ENCODE measurements at regions not wholly inside any gene's neighbourhood (a gene's known extent, or its start where the extent isn't known, plus 50 kb on each side); places are given as distances from the start of the nearest gene placed in this dataset.

GRCh38 chr10:130802301-130802700 lies 509.2 kb downstream of the TCERG1L start:
- H3K27ac ChIP-seq (ENCODE audit: low read depth, low read length): no peak overlapping the region
- H3K4me1 ChIP-seq (ENCODE audit: control insufficient read depth, insufficient read depth, low read length): no peaks in the 10 kb centered on the region
- no peaks in the 10 kb centered on the region for H3K36me3 ChIP-seq (ENCODE audit: control insufficient read depth, insufficient read depth, low read length)
- no peaks in the 10 kb centered on the region for H3K9me3 ChIP-seq (ENCODE audit: control insufficient read depth, insufficient read depth, low read length)
- H3K27me3 ChIP-seq (ENCODE audit: control insufficient read depth, insufficient read depth, low read length): no peaks in the 10 kb centered on the region
- H3K9ac ChIP-seq (ENCODE audit: low read depth, low read length): no peak overlapping the region
- H3K4me3 ChIP-seq (ENCODE audit: low read depth, low read length): no peak overlapping the region

GRCh38 chr10:130804281-130804680 lies 507.2 kb downstream of the TCERG1L start:
- Histone ChIP-seq H3K27me3 (ENCODE audit: control insufficient read depth, insufficient read depth, low read length) (no peaks in the 10 kb centered on the region), H3K9me3 (ENCODE audit: control insufficient read depth, insufficient read depth, low read length) (no peaks in the 10 kb centered on the region), H3K9ac (ENCODE audit: low read depth, low read length) (no peak overlapping the region), H3K4me1 (ENCODE audit: control insufficient read depth, insufficient read depth, low read length) (no peaks in the 10 kb centered on the region), H3K36me3 (ENCODE audit: control insufficient read depth, insufficient read depth, low read length) (no peaks in the 10 kb centered on the region), H3K4me3 (ENCODE audit: low read depth, low read length) (no peak overlapping the region), H3K27ac (ENCODE audit: low read depth, low read length) (no peak overlapping the region)

- no peak overlapping the region for H3K4me3 ChIP-seq (ENCODE audit: low read depth, low read length)
- H3K36me3 ChIP-seq (ENCODE audit: control insufficient read depth, insufficient read depth, low read length): no peaks in the 10 kb centered on the region
- H3K9ac ChIP-seq (ENCODE audit: low read depth, low read length): no peak overlapping the region
- H3K27ac ChIP-seq (ENCODE audit: low read depth, low read length): no peak overlapping the region
- H3K27me3 ChIP-seq (ENCODE audit: control insufficient read depth, insufficient read depth, low read length): no peaks in the 10 kb centered on the region
- peaks cover 3% of the 10 kb centered on the region; the same call in 1 of the 2 replicates for H3K4me1 ChIP-seq (ENCODE audit: control insufficient read depth, insufficient read depth, low read length)
- H3K9me3 ChIP-seq (ENCODE audit: control insufficient read depth, insufficient read depth, low read length): no peaks in the 10 kb centered on the region
Observed at GRCh38 chr10:130804778-130805634, 506.5 kb downstream of the TCERG1L start.

DNA sequence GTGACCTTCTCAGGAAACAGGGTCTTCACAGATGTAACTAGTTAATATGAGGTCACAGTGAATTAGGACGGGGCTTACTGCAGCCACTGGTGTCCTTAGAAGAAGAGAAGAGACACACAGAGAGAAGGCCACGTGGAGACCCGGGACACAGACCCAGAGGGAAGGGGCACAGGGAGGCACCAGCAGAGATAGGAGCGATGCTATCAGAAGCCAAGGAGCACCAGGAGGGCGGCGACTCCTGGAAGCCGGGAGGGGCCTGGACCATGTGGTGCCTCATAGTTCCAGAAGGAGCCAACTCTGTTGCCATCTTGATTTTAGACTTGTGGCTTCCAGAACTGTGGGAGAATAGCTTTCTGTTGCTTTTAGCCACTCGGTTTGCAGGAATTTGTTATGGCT lies 505.9 kb downstream of the TCERG1L start:
- no peaks in the 10 kb centered on the region for H3K9me3 ChIP-seq (ENCODE audit: control insufficient read depth, insufficient read depth, low read length)
- H3K4me3 ChIP-seq (ENCODE audit: low read depth, low read length): no peak overlapping the region
- H3K27ac ChIP-seq (ENCODE audit: low read depth, low read length): no peak overlapping the region
- H3K36me3 ChIP-seq (ENCODE audit: control insufficient read depth, insufficient read depth, low read length): no peaks in the 10 kb centered on the region
- peaks cover 6% of the 10 kb centered on the region; the same call in 1 of the 2 replicates for H3K4me1 ChIP-seq (ENCODE audit: control insufficient read depth, insufficient read depth, low read length)
- no peak overlapping the region for H3K9ac ChIP-seq (ENCODE audit: low read depth, low read length)
- no peaks in the 10 kb centered on the region for H3K27me3 ChIP-seq (ENCODE audit: control insufficient read depth, insufficient read depth, low read length)

DNA sequence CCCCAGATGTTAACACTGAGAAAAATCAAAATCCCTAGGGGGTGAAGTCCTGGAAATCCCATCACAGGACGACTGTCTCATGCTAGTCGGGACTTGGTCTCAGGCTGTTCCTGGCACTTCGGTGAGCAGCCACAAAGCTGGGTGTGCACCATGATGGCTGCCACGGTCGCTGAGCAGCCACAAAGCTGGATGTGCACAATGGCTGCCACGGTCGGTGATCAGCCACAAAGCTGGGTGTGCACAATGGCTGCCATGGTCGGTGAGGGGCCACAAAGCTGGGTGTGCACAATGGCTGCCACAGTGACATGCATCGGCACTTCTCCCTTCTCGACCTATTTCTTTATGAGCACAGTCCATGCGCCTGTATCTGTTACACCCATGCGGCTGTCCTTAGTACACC lies 505.1 kb downstream of the TCERG1L start:
- Histone ChIP-seq H3K9me3 (ENCODE audit: control insufficient read depth, insufficient read depth, low read length) (no peaks in the 10 kb centered on the region), H3K4me1 (ENCODE audit: control insufficient read depth, insufficient read depth, low read length) (peaks cover 6% of the 10 kb centered on the region; the same call in 1 of the 2 replicates), H3K9ac (ENCODE audit: low read depth, low read length) (no peak overlapping the region), H3K27ac (ENCODE audit: low read depth, low read length) (no peak overlapping the region), H3K27me3 (ENCODE audit: control insufficient read depth, insufficient read depth, low read length) (no peaks in the 10 kb centered on the region), H3K4me3 (ENCODE audit: low read depth, low read length) (no peak overlapping the region), H3K36me3 (ENCODE audit: control insufficient read depth, insufficient read depth, low read length) (no peaks in the 10 kb centered on the region)

DNA sequence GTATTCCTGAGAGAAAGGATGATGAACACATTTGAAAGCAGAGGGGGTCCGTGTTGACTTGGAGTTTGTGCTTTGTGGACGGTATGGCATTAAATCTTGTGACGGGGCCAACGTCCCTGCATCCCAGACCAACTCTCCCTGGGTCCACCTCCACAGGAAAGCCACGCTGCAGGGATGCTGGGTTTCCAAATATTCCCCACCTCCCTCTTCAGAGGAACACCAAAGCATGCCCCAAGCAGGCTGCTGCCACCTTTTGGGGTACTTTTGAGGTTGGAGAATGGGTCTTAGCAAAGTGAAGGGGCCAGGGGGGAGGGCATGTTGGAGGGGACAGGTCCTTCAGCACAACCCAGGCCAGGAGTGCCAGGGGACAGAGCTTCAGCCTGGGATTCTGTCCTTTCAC lies 504.4 kb downstream of the TCERG1L start:
- H3K9me3 ChIP-seq (ENCODE audit: control insufficient read depth, insufficient read depth, low read length): no peaks in the 10 kb centered on the region
- H3K9ac ChIP-seq (ENCODE audit: low read depth, low read length): no peak overlapping the region
- H3K4me3 ChIP-seq (ENCODE audit: low read depth, low read length): no peak overlapping the region
- no peak overlapping the region for H3K27ac ChIP-seq (ENCODE audit: low read depth, low read length)
- no peaks in the 10 kb centered on the region for H3K27me3 ChIP-seq (ENCODE audit: control insufficient read depth, insufficient read depth, low read length)
- H3K4me1 ChIP-seq (ENCODE audit: control insufficient read depth, insufficient read depth, low read length): peaks cover 6% of the 10 kb centered on the region; the same call in 1 of the 2 replicates
- H3K36me3 ChIP-seq (ENCODE audit: control insufficient read depth, insufficient read depth, low read length): no peaks in the 10 kb centered on the region

DNA sequence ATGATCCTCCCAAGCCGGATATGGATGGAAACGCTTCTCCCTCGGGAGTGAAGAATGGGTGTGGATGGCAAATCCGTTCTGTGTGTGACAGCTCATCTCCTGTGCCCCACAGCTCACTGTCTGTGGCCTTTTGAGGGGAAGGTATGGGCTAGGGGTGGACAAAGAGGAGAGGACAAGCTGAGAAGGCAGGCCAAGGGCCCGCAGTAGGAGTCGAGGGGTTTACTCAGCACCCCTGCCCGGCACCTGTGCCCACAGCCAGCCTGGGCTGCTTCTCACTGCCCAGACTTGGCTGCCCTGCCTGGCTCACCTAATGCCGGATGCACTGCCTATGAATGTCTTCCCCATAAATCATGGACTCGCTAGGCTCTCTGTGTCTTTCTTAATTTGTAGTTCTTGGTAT lies 503.8 kb downstream of the TCERG1L start:
- H3K9ac ChIP-seq (ENCODE audit: low read depth, low read length): no peak overlapping the region
- H3K27ac ChIP-seq (ENCODE audit: low read depth, low read length): no peak overlapping the region
- H3K27me3 ChIP-seq (ENCODE audit: control insufficient read depth, insufficient read depth, low read length): no peaks in the 10 kb centered on the region
- H3K36me3 ChIP-seq (ENCODE audit: control insufficient read depth, insufficient read depth, low read length): no peaks in the 10 kb centered on the region
- H3K4me3 ChIP-seq (ENCODE audit: low read depth, low read length): no peak overlapping the region
- no peaks in the 10 kb centered on the region for H3K9me3 ChIP-seq (ENCODE audit: control insufficient read depth, insufficient read depth, low read length)
- H3K4me1 ChIP-seq (ENCODE audit: control insufficient read depth, insufficient read depth, low read length): peaks cover 7% of the 10 kb centered on the region; the same call in 1 of the 2 replicates

GRCh38 chr10:130808243-130808642 lies 503.3 kb downstream of the TCERG1L start:
- H3K36me3 ChIP-seq (ENCODE audit: control insufficient read depth, insufficient read depth, low read length): no peaks in the 10 kb centered on the region
- no peak overlapping the region for H3K27ac ChIP-seq (ENCODE audit: low read depth, low read length)
- no peaks in the 10 kb centered on the region for H3K9me3 ChIP-seq (ENCODE audit: control insufficient read depth, insufficient read depth, low read length)
- H3K4me3 ChIP-seq (ENCODE audit: low read depth, low read length): no peak overlapping the region
- no peak overlapping the region for H3K9ac ChIP-seq (ENCODE audit: low read depth, low read length)
- peaks cover 12% of the 10 kb centered on the region for H3K4me1 ChIP-seq (ENCODE audit: control insufficient read depth, insufficient read depth, low read length)
- no peaks in the 10 kb centered on the region for H3K27me3 ChIP-seq (ENCODE audit: control insufficient read depth, insufficient read depth, low read length)

- Histone ChIP-seq H3K27me3 (ENCODE audit: control insufficient read depth, insufficient read depth, low read length) (no peaks in the 10 kb centered on the region), H3K36me3 (ENCODE audit: control insufficient read depth, insufficient read depth, low read length) (no peaks in the 10 kb centered on the region), H3K4me3 (ENCODE audit: low read depth, low read length) (no peak overlapping the region)
Observed at GRCh38 chr10:130808686-130809085, 502.8 kb downstream of the TCERG1L start.

GRCh38 chr10:130809181-130809580 lies 502.3 kb downstream of the TCERG1L start:
- H3K9me3 ChIP-seq (ENCODE audit: control insufficient read depth, insufficient read depth, low read length): no peaks in the 10 kb centered on the region
- H3K4me3 ChIP-seq (ENCODE audit: low read depth, low read length): no peak overlapping the region
- no peaks in the 10 kb centered on the region for H3K27me3 ChIP-seq (ENCODE audit: control insufficient read depth, insufficient read depth, low read length)
- no peak overlapping the region for H3K9ac ChIP-seq (ENCODE audit: low read depth, low read length)
- H3K27ac ChIP-seq (ENCODE audit: low read depth, low read length): no peak overlapping the region
- H3K36me3 ChIP-seq (ENCODE audit: control insufficient read depth, insufficient read depth, low read length): no peaks in the 10 kb centered on the region
- H3K4me1 ChIP-seq (ENCODE audit: control insufficient read depth, insufficient read depth, low read length): peaks cover 18% of the 10 kb centered on the region

More at GRCh38 chr10:130808686-130809085, 502.8 kb downstream of the TCERG1L start:
- Histone ChIP-seq H3K9ac (ENCODE audit: low read depth, low read length) (no peak overlapping the region), H3K9me3 (ENCODE audit: control insufficient read depth, insufficient read depth, low read length) (no peaks in the 10 kb centered on the region), H3K27ac (ENCODE audit: low read depth, low read length) (no peak overlapping the region), H3K4me1 (ENCODE audit: control insufficient read depth, insufficient read depth, low read length) (peaks cover 17% of the 10 kb centered on the region)

DNA sequence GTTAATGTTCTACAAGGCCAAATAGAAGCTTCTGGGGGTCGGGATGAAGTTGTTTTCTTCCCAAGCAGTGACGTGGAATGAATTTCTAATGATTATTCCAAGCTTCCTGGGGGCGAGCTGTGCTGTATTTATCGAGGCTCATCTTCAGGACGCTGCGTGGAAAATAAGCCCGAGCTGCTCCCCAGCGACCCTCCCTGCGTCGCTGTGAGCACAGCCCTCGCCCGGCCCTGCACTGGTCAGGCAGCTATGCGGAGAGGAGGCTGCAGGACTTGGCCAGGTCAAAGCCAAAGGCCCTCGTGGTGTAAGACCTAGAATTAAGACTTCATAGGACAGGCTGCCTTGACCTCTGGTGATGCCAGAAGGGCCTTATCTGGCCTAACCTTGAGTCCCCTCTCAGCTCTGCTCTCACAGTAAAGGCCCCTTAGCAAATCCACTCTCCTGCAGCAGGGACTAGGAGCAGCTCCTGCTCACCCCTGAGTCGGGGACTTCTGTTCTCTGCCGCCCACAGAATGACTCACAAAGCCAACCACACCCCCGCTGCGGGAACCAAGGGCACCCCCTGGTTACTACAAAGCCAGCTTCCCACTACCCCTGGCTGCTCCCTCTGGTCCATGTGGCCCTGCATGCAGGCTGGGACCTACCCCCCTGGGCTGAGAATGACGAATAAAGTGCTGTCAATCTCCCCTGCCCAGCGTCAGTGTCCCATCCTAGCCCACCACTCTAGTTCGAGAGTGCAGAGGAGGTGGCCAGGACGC lies 501.6 kb downstream of the TCERG1L start:
- Histone ChIP-seq H3K9ac (ENCODE audit: low read depth, low read length) (no peak overlapping the region), H3K27ac (ENCODE audit: low read depth, low read length) (peak overlapping the region; percentile 48), H3K27me3 (ENCODE audit: control insufficient read depth, insufficient read depth, low read length) (no peaks in the 10 kb centered on the region), H3K4me1 (ENCODE audit: control insufficient read depth, insufficient read depth, low read length) (peaks cover 18% of the 10 kb centered on the region), H3K36me3 (ENCODE audit: control insufficient read depth, insufficient read depth, low read length) (no peaks in the 10 kb centered on the region), H3K9me3 (ENCODE audit: control insufficient read depth, insufficient read depth, low read length) (no peaks in the 10 kb centered on the region), H3K4me3 (ENCODE audit: low read depth, low read length) (no peak overlapping the region)

All from HUES48 (cell line).